NCI-H146 treated with DMSO at 0.1 percent for 48 hours (cell line): ENCODE measurements at regions not wholly inside any gene's neighbourhood (a gene's known extent, or its start where the extent isn't known, plus 50 kb on each side); places are given as distances from the start of the nearest gene placed in this dataset.

Experiments
- DNase-seq: peaks from one replicate; lab custom pipeline; 2025; ENCODE audit not compliant: unreplicated experiment; lab: John Stamatoyannopoulos, UW

DNA sequence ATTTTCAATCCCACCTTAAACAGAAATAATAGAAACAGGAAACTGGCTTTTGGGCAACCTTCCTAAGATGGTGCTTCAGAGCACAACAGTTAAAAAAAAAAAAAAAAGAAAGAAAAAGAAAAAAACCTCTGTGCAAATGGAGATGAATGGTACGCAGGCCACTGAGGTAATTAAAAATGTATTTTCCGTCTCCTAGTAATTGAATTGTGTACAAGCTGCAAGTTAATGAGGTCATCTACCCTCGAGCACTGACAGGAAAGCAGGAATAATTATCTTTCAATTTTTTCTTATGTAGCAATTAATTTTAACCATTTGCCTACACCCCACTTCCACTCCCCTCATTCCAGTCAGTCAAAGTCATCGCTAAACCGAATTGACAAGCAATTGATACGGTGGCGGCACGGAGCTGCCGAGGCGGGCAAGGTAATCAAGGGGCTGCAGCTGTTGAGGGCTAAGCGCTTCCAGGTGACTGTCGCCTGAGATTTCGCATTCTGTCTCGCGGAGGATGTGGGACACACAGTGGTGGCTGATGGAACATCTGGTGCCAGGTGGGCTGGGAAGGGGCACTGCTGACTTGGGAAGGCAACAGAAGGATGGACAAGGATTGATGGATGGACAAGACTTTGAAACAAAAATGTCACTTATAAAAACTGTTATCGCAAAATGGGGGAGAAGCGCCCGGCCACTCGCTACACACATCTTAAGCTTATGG is 109.4 kb downstream of the RCN1 start:
- no peak for DNase-seq

DNA sequence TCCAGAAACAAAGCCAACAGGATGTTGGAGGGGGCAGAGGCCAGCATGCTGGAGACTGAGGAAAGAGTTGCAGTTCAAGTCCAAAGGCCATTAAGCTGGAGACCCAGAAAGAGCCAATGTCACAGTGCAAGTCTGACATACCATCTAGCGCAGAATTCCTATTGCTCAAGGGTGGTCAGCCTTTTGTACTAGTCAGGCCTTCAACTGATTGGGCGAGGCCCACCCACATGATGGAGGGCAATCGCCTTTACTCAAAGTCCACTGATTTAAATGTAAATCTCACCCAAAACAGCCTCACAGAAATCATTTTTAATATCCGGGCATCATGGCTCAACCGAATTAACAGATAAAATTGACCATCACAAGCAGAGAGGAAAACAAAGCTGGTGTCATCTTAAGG is 113.9 kb downstream of the RCN1 start:
- no peak for DNase-seq

- DNase-seq: no peak
Measured at GRCh38 chr11:32210556-32210955, 119.7 kb downstream of the RCN1 start.

GRCh38 chr11:32213223-32213622 is 122.3 kb downstream of the RCN1 start:
- DNase-seq: no peak

GRCh38 chr11:32215157-32215556 is 124.3 kb downstream of the RCN1 start:
- no peak for DNase-seq

DNA sequence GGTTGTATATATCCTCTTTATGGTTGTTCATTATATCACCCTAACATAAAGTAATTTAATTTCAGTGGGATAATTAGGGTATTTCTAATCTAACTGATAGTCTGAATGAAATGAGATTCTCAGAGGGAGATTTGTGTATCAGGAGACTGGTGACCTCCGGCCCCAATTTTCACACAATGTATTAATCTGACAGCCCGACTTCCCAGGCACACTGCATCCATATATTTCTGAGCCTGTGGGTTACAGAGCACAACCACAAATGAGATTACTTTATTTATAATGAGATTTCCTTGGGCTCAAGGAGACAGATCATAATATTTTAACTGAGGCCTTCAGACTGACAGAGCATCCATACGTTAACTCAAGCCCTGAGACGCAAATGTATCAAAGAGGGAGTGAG is 125.9 kb downstream of the RCN1 start:
- no peak for DNase-seq

DNA sequence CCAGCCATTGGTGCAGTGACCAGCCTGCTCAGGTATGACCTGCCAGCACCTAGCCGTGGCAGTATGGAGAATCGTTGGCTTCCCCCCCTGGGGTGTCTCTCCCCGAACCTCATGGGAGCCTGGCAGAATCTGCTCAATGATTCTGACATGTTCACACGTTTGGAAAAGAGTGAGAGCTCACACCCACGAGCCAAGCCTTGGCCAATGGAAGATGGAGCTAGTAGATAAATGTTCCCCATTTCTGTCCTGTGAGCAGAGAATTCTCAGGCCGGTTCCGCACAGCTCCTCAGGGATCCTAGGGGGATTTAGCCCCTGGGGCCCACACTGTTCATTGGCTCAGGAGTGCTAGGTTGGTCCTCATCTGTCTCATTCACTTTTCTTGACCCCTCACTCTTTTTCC is 128.4 kb downstream of the RCN1 start:
- DNase-seq: no peak

GRCh38 chr11:32221476-32222032 is 130.7 kb downstream of the RCN1 start:
- no peak for DNase-seq

- no peak for DNase-seq
Measured at GRCh38 chr11:32224580-32224979, 133.7 kb downstream of the RCN1 start.

GRCh38 chr11:32225571-32226285 is 134.9 kb downstream of the RCN1 start:
- DNase-seq: peak; percentile 31

DNA sequence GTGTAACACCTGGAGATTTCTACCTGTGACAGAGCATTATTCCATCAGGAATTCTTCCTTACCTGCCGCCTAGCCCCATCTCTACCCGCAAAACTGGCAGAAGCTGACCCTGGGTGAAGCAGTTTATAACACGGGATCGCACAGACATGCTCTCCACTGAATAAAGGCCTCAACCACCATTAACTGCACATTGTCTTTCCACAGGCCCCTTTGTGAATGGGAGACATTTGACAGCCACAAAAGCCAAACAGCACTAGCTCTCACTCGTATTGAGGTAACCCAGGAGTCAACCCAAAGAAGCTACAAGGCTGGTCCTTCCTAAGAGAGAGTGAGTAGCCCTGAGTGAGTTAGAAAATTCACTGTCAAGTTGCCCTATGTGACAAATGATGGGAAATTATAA is 135.6 kb downstream of the RCN1 start:
- no peak for DNase-seq

DNA sequence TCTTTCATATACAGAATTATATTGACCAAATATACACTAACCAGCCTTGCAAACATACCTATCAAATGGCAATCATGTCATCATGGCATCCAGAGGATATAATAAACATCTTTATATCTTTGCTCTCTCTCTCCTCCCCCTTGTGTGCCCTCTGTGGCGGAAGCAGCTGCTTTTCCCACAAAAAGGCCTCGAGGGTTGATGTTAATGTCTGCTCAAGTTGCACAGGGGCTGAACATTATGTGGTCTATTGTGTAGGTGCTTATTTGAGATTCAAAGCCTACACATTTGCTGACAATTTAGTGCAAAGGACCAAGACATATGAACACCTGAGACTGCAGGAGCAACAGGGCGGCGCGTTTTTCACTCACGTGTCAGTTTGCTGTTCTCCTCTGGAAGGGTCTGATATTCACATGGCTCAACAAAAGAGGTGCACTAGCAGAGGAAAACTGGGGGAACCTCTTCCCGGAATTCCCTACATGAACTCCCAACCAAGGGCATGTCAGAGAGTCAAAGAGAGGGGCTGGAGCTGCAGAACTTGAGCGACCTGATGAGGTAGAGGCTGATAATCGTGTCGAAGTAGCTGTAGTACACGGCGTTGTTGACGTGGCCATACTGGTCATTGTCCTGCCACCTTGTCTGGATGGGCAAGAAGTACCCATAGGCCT is 138.8 kb downstream of the RCN1 start:
- no peak for DNase-seq

GRCh38 chr11:32231909-32232493 is 141.1 kb downstream of the RCN1 start:
- DNase-seq: no peak

GRCh38 chr11:32232516-32232915 is 141.6 kb downstream of the RCN1 start:
- DNase-seq: no peak

GRCh38 chr11:32233276-32233675 is 142.4 kb downstream of the RCN1 start:
- DNase-seq: no peak

DNA sequence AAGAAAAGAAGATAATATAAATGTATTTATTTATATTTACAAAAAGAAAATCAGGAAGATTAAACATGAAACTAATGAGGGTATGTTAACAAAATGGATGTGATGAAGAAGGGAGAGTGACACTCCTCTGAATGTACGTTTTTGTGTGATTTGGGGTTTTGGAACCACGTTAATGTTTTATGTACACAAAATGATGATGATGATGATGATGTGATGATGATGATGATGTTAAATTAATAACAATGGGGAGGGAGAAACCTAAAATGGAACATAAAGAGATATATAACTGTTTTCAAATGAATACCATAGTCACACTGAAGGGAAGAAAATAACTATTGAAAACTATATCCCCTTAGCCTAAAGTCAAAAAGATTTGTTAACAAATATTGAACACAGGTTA is 143.1 kb downstream of the RCN1 start:
- no peak for DNase-seq

DNA sequence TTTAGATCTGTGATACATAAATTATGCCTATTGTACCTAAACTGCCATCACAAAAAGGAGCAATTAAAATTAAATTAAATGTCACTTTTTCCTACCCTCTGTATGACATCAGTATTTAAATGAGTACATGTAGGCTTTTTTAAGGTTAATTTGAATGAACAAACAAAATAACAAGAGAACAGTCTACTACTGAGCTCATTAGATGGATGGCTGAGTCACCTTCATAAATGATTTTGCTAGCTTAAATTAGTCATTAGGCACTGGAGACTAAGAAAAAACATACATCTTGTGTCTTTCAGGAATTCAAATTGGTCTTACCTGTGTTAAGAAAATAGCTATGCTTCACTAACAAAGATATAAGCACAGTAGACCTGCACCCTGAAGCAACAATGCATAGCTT is 153.6 kb downstream of the RCN1 start:
- DNase-seq: no peak

- DNase-seq: no peak
Measured at GRCh38 chr11:32253706-32254105, 162.8 kb downstream of the RCN1 start.

DNA sequence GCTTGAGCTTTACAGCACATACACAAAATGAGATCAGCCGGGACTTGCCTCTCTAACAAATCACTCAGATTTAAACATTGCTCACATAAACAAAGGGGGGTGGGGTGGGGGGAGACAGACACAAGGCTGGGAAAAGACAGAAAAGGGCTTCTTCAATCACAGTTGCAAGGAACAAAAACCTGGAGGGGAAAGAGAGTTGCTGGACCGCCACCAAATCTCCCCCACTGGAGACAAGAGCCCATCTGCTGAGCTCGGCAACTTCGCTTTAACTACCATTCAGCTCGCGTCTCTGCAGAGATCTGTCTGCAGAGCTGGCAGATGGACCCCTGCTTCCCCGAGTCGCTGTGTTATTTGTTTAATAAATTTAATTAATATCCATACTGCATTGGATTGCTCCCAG is 165.0 kb downstream of the RCN1 start:
- no peak for DNase-seq

DNA sequence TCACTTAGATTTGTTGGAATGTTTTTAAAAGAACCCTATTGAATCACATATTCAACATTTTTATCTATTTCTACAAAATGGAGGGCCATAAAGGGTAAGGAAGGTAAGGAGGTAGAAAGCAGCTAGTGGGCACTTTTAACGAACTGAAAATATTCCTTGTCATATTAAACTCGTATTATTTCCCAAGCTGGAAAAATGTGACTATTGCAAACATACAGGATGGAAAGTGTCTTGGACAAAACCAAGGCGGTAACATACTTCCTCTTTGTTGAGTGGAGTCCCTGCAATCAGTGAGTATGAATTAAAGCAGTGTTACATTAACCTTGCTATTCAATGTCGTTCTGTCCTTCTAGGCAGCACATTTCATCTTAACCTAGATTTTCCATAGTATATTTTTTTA is 165.6 kb downstream of the RCN1 start:
- DNase-seq: no peak

DNA sequence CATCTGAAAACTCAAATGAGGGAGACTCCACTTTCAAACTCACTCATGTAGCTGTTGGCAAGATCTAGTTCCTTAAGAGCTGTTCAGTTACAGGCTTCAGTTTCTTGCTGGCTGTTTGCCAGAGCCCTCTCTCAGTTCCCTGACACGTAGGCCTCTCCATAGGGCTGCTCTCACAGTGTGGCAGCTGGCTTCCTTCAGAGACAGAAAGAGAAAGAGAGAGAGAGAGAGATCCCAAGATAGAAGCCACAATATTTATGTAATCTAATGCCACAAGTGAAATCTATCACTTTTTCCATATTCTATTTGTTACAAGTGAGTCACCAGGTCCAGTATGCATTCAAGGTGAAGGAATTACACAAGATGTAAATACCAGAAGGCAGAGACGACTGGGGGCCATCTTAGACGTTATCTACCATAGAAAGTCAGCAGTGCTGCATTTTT is 168.8 kb downstream of the RCN1 start:
- no peak for DNase-seq

DNA sequence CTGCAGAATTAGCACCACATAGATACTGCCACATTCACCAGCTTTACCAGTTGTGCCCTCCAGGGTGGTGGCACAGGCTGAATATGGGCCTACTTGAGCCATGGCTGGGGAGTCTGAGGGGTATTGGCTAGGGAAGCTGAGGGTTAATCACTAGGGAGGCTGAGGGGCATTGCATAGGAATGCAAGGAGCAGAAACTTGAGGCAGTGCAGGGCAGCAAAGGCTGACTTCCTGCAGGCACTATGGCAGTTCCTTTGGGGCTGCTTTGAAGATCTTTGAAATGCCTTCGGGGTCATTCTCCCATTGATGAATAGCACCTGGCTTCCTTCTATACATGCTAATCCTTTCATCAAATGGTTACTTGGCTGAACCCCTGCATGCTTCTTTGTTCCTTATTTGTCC is 171.5 kb downstream of the RCN1 start:
- no peak for DNase-seq
